Thyroid gland (tissue), 4 donors: ENCODE measurements at regions not wholly inside any gene's neighbourhood (a gene's known extent, or its start where the extent isn't known, plus 50 kb on each side); places are given as distances from the start of the nearest gene placed in this dataset.

ENCODE experiments used
- POLR2A ChIP-seq, 2 donors: fragments of 450-650 bp; IDR thresholded peaks; one replicate each; pipeline ENCODE4 v1.6.1; 2017; ENCODE audit warnings: antibody characterized with exemption in 2 of 2, mild to moderate bottlenecking in 2 of 2, moderate library complexity in 1 of 2
- TF ChIP-seq, protein P1 (sequence below), 6 experiments: fragments of 200-600 bp in 3 of 6; fragments of 450-650 bp in 3 of 6; sonication (generic) in 3 of 6; IDR thresholded peaks; one replicate each; pipeline ENCODE4 v1.5.1; 2016 to 2019; ENCODE audit warnings: antibody characterized with exemption in 6 of 6, mild to moderate bottlenecking in 2 of 6, inconsistent platforms in 1 of 6, moderate library complexity in 1 of 6

- TF ChIP-seq, protein P1, sequence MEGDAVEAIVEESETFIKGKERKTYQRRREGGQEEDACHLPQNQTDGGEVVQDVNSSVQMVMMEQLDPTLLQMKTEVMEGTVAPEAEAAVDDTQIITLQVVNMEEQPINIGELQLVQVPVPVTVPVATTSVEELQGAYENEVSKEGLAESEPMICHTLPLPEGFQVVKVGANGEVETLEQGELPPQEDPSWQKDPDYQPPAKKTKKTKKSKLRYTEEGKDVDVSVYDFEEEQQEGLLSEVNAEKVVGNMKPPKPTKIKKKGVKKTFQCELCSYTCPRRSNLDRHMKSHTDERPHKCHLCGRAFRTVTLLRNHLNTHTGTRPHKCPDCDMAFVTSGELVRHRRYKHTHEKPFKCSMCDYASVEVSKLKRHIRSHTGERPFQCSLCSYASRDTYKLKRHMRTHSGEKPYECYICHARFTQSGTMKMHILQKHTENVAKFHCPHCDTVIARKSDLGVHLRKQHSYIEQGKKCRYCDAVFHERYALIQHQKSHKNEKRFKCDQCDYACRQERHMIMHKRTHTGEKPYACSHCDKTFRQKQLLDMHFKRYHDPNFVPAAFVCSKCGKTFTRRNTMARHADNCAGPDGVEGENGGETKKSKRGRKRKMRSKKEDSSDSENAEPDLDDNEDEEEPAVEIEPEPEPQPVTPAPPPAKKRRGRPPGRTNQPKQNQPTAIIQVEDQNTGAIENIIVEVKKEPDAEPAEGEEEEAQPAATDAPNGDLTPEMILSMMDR (IDR thresholded peaks at IDR 0.05), result no peak
- TF ChIP-seq POLR2A (IDR thresholded peaks at IDR 0.05), result no peak
These were observed 573.7 kb upstream of the DAB2 start for GRCh38 chr5:39998518-39998917.
